Fibroblast of skin of back (primary cell): ENCODE measurements at regions not wholly inside any gene's neighbourhood (a gene's known extent, or its start where the extent isn't known, plus 50 kb on each side); places are given as distances from the start of the nearest gene placed in this dataset.
A peak's percentile ranks its signal among the peaks of the same experiment; 100 is the strongest.

ENCODE experiments used
- DNase-seq: peaks from one replicate; pipeline ENCODE4 v3.0.0-alpha.2; 2013

- no peak for DNase-seq
Observed at GRCh38 chr7:96638669-96639068, 71.0 kb downstream of the SEM1 start.

GRCh38 chr7:96637522-96637921 is 72.1 kb downstream of the SEM1 start:
- no peak for DNase-seq

GRCh38 chr7:96636979-96637378 is 72.7 kb downstream of the SEM1 start:
- DNase-seq, result peak; percentile 22

- peak; percentile 24 for DNase-seq
Observed at GRCh38 chr7:96636342-96636860, 73.2 kb downstream of the SEM1 start.

- no peak for DNase-seq
Observed at GRCh38 chr7:96629884-96630283, 79.8 kb downstream of the SEM1 start.

GRCh38 chr7:96624954-96625353 is 84.7 kb downstream of the SEM1 start:
- DNase-seq, result no peak

- DNase-seq, result no peak
Observed at GRCh38 chr7:96621932-96622331, 87.7 kb downstream of the SEM1 start.

- DNase-seq, result no peak
Observed at GRCh38 chr7:96614154-96614867, 95.3 kb downstream of the SEM1 start.

- no peak for DNase-seq
Observed at GRCh38 chr7:96612034-96612433, 97.6 kb downstream of the SEM1 start.

GRCh38 chr7:96605045-96605716 is 104.5 kb downstream of the SEM1 start:
- DNase-seq, result no peak

- DNase-seq, result no peak
Observed at GRCh38 chr7:96599288-96599936, 110.2 kb downstream of the SEM1 start.

GRCh38 chr7:96598421-96598820 is 111.2 kb downstream of the SEM1 start:
- DNase-seq, result no peak

GRCh38 chr7:96596120-96596826 is 113.4 kb downstream of the SEM1 start:
- DNase-seq, result no peak

GRCh38 chr7:96591900-96592676 is 117.6 kb downstream of the SEM1 start:
- no peak for DNase-seq

GRCh38 chr7:96591159-96591899 is 118.3 kb downstream of the SEM1 start:
- DNase-seq, result no peak

- DNase-seq, result no peak
Observed at GRCh38 chr7:96589038-96589437, 120.6 kb downstream of the SEM1 start.

GRCh38 chr7:96579119-96579518 is 130.5 kb downstream of the SEM1 start:
- no peak for DNase-seq

GRCh38 chr7:96578606-96579005 is 131.0 kb downstream of the SEM1 start:
- no peak for DNase-seq

- DNase-seq, result no peak
Observed at GRCh38 chr7:96563409-96563808, 146.2 kb downstream of the SEM1 start.

GRCh38 chr7:96562966-96563365 is 146.7 kb downstream of the SEM1 start:
- DNase-seq, result no peak

GRCh38 chr7:96562458-96562857 is 147.2 kb downstream of the SEM1 start:
- no peak for DNase-seq
